ENCODE measurements at regions not wholly inside any gene's neighbourhood (a gene's known extent, or its start where the extent isn't known, plus 50 kb on each side); places are given as distances from the start of the nearest gene placed in this dataset.

DNA sequence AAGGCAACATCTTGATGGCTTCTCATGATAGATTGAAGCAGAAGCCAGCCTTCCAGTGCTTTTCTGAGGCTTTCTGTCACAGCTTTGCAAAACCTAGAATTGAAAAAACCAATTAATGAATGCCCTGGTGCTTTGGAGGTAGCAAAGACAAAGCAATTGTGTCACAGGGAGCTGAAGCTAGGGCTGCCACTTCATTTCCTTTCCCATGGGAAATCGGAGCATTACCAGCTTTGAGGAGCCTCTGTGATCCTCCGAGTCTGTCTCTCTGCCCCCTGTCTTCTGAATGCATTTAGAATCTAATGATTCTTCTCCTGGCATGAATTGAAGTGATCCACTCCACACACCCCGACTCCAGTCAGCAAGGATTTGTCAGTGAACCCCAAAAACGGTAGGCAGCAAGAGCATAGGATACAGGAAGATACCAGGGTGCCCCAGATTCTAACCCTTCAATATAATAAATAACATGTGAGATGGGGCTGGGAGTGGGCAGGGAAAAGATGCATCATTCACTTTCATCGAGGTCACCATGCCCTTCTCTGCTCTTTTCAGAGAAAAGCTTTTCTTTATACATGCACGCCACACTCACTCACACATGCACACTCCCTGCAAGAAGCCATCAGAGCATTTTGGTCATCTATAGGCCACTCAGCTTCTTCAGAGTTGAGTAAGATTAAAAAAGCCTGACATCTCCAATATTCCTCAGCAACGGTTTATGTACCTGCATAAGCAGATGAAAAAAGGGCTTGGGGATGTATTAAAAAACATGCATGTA lies 247.7 kb upstream of the ZNF462 start:
- Histone ChIP-seq H3K4me2 (no peak overlapping the region), H4K20me1 (ENCODE audit: insufficient read depth, poor library complexity, severe bottlenecking) (no peaks in the 10 kb centered on the region), H3K27ac (no peak overlapping the region), H3K4me3 (no peak overlapping the region), H3K9me2 (replicated peaks; ENCODE audit: insufficient read depth) (no peaks in the 10 kb centered on the region), H3K9me3 (ENCODE audit: low read depth) (no peaks in the 10 kb centered on the region), H3K27me3 (peaks cover 3% of the 10 kb centered on the region), H2AFZ (no peak overlapping the region), H3K79me2 (no peaks in the 10 kb centered on the region), H3K36me3 (replicated peaks; ENCODE audit: insufficient read depth, low read depth) (no peaks in the 10 kb centered on the region), H3K4me1 (ENCODE audit: insufficient read depth) (no peaks in the 10 kb centered on the region)
- no peak for DNase-seq (ENCODE audit: low spot score)
- TF ChIP-seq EZH2phosphoT487 (IDR thresholded peaks at IDR 0.05; ENCODE audit: low read depth, severe bottlenecking, unreplicated experiment) (no peak), EZH2 (IDR thresholded peaks at IDR 0.05; ENCODE audit: borderline replicate concordance) (no peak)
- TF ChIP-seq, protein P1, sequence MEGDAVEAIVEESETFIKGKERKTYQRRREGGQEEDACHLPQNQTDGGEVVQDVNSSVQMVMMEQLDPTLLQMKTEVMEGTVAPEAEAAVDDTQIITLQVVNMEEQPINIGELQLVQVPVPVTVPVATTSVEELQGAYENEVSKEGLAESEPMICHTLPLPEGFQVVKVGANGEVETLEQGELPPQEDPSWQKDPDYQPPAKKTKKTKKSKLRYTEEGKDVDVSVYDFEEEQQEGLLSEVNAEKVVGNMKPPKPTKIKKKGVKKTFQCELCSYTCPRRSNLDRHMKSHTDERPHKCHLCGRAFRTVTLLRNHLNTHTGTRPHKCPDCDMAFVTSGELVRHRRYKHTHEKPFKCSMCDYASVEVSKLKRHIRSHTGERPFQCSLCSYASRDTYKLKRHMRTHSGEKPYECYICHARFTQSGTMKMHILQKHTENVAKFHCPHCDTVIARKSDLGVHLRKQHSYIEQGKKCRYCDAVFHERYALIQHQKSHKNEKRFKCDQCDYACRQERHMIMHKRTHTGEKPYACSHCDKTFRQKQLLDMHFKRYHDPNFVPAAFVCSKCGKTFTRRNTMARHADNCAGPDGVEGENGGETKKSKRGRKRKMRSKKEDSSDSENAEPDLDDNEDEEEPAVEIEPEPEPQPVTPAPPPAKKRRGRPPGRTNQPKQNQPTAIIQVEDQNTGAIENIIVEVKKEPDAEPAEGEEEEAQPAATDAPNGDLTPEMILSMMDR (IDR thresholded peaks at IDR 0.05; ENCODE audit: poor library complexity): no peak
- 94% methylated on average over 7 of the region's 7 CpGs for WGBS (ENCODE audit: low lambda C conversion rate, missing lambda C conversion rate)

- Histone ChIP-seq H3K27ac (no peak overlapping the region), H3K36me3 (replicated peaks; ENCODE audit: insufficient read depth, low read depth) (no peaks in the 10 kb centered on the region), H3K4me1 (ENCODE audit: insufficient read depth) (no peaks in the 10 kb centered on the region), H3K27me3 (peaks cover 3% of the 10 kb centered on the region), H3K4me2 (no peak overlapping the region), H3K9me2 (replicated peaks; ENCODE audit: insufficient read depth) (no peaks in the 10 kb centered on the region), H2AFZ (no peak overlapping the region), H3K79me2 (no peaks in the 10 kb centered on the region), H4K20me1 (ENCODE audit: insufficient read depth, poor library complexity, severe bottlenecking) (no peaks in the 10 kb centered on the region), H3K9me3 (ENCODE audit: low read depth) (no peaks in the 10 kb centered on the region), H3K4me3 (no peak overlapping the region)
- no peak for DNase-seq (ENCODE audit: low spot score)
- 82% methylated on average over 6 of the region's 6 CpGs for WGBS (ENCODE audit: low lambda C conversion rate, missing lambda C conversion rate)
- TF ChIP-seq, protein P1 (IDR thresholded peaks at IDR 0.05; ENCODE audit: poor library complexity): no peak
- TF ChIP-seq EZH2 (IDR thresholded peaks at IDR 0.05; ENCODE audit: borderline replicate concordance) (no peak), EZH2phosphoT487 (IDR thresholded peaks at IDR 0.05; ENCODE audit: low read depth, severe bottlenecking, unreplicated experiment) (no peak)
Observed at GRCh38 chr9:106616026-106616425, 246.9 kb upstream of the ZNF462 start.

DNA sequence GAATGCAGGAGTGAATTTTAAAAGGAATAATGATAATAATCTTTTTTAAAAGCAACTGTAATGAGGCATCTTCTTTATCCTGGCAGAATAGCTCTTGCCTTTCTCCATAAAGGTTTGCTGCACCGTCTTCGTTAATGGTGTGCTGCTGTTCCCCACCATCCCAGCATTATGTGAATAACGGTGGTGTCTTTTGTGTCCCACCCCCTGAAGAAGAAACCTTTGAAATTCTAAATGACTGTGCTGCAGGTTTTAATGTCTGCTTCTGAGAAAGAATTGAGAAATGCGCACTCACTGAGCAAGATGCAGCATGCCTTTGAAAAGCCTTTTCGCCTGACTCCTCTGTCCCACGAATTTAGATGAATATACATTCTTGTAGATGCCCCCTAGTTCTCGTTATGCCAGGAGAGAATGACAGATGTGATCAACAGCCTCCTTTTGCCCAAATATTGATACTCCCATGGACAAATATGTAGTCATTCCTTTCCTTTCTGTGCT lies 246.1 kb upstream of the ZNF462 start:
- Histone ChIP-seq H3K4me1 (ENCODE audit: insufficient read depth) (no peaks in the 10 kb centered on the region), H3K4me2 (no peak overlapping the region), H3K27me3 (peaks cover 3% of the 10 kb centered on the region), H3K4me3 (no peak overlapping the region), H3K27ac (no peak overlapping the region), H2AFZ (no peak overlapping the region), H3K79me2 (no peaks in the 10 kb centered on the region), H3K9me3 (ENCODE audit: low read depth) (no peaks in the 10 kb centered on the region), H3K9me2 (replicated peaks; ENCODE audit: insufficient read depth) (no peaks in the 10 kb centered on the region), H4K20me1 (ENCODE audit: insufficient read depth, poor library complexity, severe bottlenecking) (no peaks in the 10 kb centered on the region), H3K36me3 (replicated peaks; ENCODE audit: insufficient read depth, low read depth) (no peaks in the 10 kb centered on the region)
- 73% methylated on average over 7 of the region's 7 CpGs for WGBS (ENCODE audit: low lambda C conversion rate, missing lambda C conversion rate)
- TF ChIP-seq EZH2 (IDR thresholded peaks at IDR 0.05; ENCODE audit: borderline replicate concordance) (no peak), EZH2phosphoT487 (IDR thresholded peaks at IDR 0.05; ENCODE audit: low read depth, severe bottlenecking, unreplicated experiment) (no peak)
- TF ChIP-seq, protein P1 (IDR thresholded peaks at IDR 0.05; ENCODE audit: poor library complexity): no peak
- DNase-seq (ENCODE audit: low spot score): no peak

Data from hepatocyte (in vitro differentiated cells).